ENCODE measurements at regions not wholly inside any gene's neighbourhood (a gene's known extent, or its start where the extent isn't known, plus 50 kb on each side); places are given as distances from the start of the nearest gene placed in this dataset.

DNA sequence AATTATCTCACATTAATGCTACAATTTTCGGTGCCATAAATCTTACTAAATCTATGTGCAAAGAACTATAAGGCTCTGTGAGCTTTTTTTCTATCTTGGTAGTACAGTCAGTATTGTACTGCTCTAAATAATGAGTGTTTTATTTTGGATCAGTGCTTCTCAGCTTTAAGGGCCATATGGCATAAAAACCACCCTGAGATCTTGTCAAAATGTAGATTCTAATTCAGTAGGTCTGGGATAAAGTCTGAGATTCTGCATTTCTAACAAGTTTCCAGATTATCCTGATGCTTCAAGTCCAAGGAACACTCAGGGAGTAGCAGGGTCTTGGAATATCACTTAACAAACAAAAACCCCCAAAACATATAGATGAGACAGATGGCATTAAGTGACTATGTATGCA, 486.5 kb downstream of the GRXCR1 start:
- no peak overlapping the region for H3K4me3 ChIP-seq (ENCODE audit: low read depth, low read length)
- TF ChIP-seq, protein P1, sequence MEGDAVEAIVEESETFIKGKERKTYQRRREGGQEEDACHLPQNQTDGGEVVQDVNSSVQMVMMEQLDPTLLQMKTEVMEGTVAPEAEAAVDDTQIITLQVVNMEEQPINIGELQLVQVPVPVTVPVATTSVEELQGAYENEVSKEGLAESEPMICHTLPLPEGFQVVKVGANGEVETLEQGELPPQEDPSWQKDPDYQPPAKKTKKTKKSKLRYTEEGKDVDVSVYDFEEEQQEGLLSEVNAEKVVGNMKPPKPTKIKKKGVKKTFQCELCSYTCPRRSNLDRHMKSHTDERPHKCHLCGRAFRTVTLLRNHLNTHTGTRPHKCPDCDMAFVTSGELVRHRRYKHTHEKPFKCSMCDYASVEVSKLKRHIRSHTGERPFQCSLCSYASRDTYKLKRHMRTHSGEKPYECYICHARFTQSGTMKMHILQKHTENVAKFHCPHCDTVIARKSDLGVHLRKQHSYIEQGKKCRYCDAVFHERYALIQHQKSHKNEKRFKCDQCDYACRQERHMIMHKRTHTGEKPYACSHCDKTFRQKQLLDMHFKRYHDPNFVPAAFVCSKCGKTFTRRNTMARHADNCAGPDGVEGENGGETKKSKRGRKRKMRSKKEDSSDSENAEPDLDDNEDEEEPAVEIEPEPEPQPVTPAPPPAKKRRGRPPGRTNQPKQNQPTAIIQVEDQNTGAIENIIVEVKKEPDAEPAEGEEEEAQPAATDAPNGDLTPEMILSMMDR (IDR thresholded peaks at IDR 0.05; ENCODE audit: low read depth, low read length, missing control alignments) = no peak
- in situ Hi-C loops (cut with HindIII; ENCODE audit: low sequenced_read_pairs) = no loop called here
- no peak for DNase-seq (ENCODE audit: low read depth)

DNA sequence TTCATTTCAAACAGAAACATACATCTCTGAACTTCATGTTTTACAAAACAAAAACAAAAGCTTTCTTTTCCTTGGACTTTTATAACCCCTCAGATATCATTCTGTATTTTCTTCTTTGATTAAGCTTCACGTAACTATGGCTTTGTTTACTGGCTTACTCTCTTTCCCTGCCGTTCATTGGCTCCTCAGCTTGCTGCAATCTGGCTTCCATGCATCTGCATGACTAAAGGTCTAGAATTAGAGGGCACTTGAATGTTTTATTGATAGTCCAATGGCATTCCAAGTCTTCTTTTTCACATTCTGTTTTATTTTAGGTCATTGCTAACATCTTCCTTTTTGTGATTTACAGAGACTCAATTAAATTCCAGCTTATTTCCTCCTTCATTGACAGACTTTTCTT, 487.6 kb downstream of the GRXCR1 start:
- no peak for DNase-seq (ENCODE audit: low read depth)
- in situ Hi-C loops (cut with HindIII; ENCODE audit: low sequenced_read_pairs) = no loop called here
- TF ChIP-seq, protein P1 (IDR thresholded peaks at IDR 0.05; ENCODE audit: low read depth, low read length, missing control alignments) = no peak
- H3K4me3 ChIP-seq (ENCODE audit: low read depth, low read length) = no peak overlapping the region

DNA sequence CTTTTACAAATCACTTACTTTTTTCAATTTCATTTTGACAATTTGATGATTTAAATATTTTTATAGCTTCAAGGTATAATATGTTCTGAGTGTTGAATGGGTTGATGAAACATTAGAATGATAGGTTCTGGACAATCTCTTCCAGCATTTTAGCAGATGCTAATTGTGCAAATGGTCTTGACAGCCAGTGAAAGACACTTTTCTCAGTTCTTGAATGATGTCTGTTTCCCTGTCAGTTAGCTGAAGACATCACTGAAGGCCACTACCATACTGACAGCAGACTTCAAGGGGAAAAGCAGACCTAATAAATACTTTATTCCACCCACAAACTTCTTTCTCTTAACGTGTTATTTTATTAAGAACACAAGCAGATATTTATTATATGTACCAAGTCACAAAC, 498.6 kb downstream of the GRXCR1 start:
- H3K4me3 ChIP-seq (ENCODE audit: low read depth, low read length) = no peak overlapping the region
- in situ Hi-C loops (cut with HindIII; ENCODE audit: low sequenced_read_pairs) = no loop called here
- TF ChIP-seq, protein P1 (IDR thresholded peaks at IDR 0.05; ENCODE audit: low read depth, low read length, missing control alignments) = no peak
- no peak for DNase-seq (ENCODE audit: low read depth)

DNA sequence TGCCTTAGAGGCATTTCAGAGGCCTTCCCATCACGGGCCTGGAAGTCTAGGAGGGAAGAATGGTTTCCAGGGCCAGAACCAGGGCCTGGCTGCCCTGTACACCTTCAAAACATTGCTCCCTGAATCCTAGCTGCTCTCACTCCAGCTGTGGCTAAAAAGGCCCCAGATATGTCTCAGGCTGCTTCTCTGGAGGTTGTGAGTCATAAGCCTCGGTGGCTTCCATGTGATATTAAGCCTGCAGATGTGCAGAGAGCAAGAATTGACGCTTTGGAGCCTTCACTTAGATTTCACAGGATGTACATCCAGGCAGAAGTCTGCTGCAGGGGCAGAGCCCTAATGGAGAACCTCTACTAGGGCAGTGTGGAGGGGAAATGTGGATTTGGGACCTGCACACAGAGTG, 502.5 kb downstream of the GRXCR1 start:
- H3K4me3 ChIP-seq (ENCODE audit: low read depth, low read length) = no peak overlapping the region
- in situ Hi-C loops (cut with HindIII; ENCODE audit: low sequenced_read_pairs) = no loop called here
- no peak for DNase-seq (ENCODE audit: low read depth)
- TF ChIP-seq, protein P1 (IDR thresholded peaks at IDR 0.05; ENCODE audit: low read depth, low read length, missing control alignments) = no peak

DNA sequence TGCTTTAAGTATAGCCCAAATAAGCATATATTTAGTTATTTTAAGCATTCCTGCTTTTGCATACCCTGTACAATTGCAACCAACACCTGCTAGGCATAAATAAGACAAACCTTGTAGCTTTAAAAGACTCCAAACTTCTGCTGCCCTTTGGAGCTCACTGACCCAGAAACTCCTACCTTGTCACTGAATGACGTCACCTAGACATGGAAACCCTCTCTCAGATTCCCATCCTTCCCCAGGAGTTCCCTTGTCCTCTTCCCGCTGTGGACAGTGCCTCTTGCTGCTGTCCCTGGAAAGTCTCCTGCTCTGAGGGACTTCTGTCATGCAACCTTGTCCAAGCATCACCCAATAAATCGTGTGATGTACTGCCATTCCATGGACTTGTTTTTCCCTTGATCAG, 507.2 kb downstream of the GRXCR1 start:
- no peak overlapping the region for H3K4me3 ChIP-seq (ENCODE audit: low read depth, low read length)
- no peak for DNase-seq (ENCODE audit: low read depth)
- TF ChIP-seq, protein P1 (IDR thresholded peaks at IDR 0.05; ENCODE audit: low read depth, low read length, missing control alignments) = no peak
- in situ Hi-C loops (cut with HindIII; ENCODE audit: low sequenced_read_pairs) = no loop called here

DNA sequence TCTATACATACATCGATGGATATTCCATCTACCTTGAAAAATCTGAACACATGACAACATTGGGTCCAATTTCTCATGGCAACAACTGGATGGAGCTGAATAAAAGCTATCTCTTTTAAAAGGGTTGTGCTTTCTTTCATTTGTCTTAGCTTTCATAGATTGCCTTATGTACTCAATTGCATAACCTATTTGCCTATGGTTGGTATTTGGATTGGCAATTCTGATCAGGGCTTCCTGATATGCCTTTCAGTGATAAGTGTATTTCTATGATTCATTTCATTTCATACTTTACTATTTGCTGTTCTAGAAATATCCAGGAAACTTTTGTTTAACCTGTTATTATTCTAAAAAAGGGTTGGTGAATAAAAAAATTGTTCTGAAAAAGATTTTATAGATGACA, 509.9 kb downstream of the GRXCR1 start:
- H3K4me3 ChIP-seq (ENCODE audit: low read depth, low read length) = no peak overlapping the region
- TF ChIP-seq, protein P1 (IDR thresholded peaks at IDR 0.05; ENCODE audit: low read depth, low read length, missing control alignments) = no peak
- no peak for DNase-seq (ENCODE audit: low read depth)
- in situ Hi-C loops (cut with HindIII; ENCODE audit: low sequenced_read_pairs) = no loop called here

DNA sequence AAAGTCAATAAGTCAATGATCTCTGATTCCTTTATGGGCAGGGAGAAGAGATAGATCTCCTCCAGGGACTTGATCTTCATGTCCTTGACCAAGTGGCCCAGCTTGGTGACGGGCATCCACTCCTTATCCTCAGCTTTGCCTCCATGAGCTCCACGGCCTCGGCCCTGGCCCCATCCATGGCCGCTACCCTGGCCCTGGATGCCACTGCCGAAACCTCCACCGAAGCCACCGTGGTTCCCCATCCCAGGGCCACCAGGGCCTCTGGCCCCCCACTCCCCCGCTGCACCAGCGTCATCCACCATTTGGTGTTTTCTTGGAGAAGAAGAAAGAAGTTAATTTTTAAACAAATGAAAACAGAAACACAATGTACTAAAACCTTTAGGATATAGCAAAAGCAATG, 518.1 kb downstream of the GRXCR1 start:
- TF ChIP-seq, protein P1 (IDR thresholded peaks at IDR 0.05; ENCODE audit: low read depth, low read length, missing control alignments) = no peak
- no peak overlapping the region for H3K4me3 ChIP-seq (ENCODE audit: low read depth, low read length)
- in situ Hi-C loops (cut with HindIII; ENCODE audit: low sequenced_read_pairs) = no loop called here
- no peak for DNase-seq (ENCODE audit: low read depth)
